Upper lobe of left lung (tissue), 6 donors: ENCODE measurements at regions not wholly inside any gene's neighbourhood (a gene's known extent, or its start where the extent isn't known, plus 50 kb on each side); places are given as distances from the start of the nearest gene placed in this dataset.

Source experiments
- ATAC-seq, 2 donors: fragments of 200-7000 bp; cut with Tn5 transposase; one replicate each; pipeline ENCODE4 v1.9.1; 2022; ENCODE audit warnings: mild to moderate bottlenecking in 2 of 2, moderate library complexity in 2 of 2; ENCODE audit not compliant: low FRiP score in 2 of 2
- DNase-seq, 2 donors: peaks; one replicate each; pipeline ENCODE4 v3.0.0-alpha.2; 2019 to 2020
- H3K27ac ChIP-seq, 4 donors: fragments of 200-600 bp; sonication (generic); one replicate each; pipeline ENCODE4 v1.5.1; 2016 to 2019
- H3K27me3 ChIP-seq, 4 donors: fragments of 200-600 bp; sonication (generic); one replicate each; pipeline ENCODE4 v1.5.1; 2017 to 2019
- H3K36me3 ChIP-seq, 4 donors: fragments of 200-600 bp; sonication (generic); one replicate each; pipeline ENCODE4 v1.5.1; 2016 to 2019
- H3K4me1 ChIP-seq, 4 donors: fragments of 200-600 bp; sonication (generic); one replicate each; pipeline ENCODE4 v1.5.1; 2018 to 2019
- H3K4me3 ChIP-seq, 4 donors: fragments of 200-600 bp; sonication (generic); one replicate each; pipeline ENCODE4 v1.5.1; 2017 to 2019; ENCODE audit warnings: mild to moderate bottlenecking in 2 of 4, moderate library complexity in 1 of 4
- H3K9me3 ChIP-seq, 4 donors: fragments of 200-600 bp; sonication (generic); one replicate each; pipeline ENCODE4 v1.5.1; 2018 to 2019
- CTCF ChIP-seq, 6 experiments: fragments of 450-650 bp in 4 of 6; fragments of 200-600 bp in 2 of 6; sonication (generic) in 2 of 6; IDR thresholded peaks; one replicate each; pipeline ENCODE4 v1.5.1; 2016 to 2019; ENCODE audit warnings: antibody characterized with exemption in 6 of 6
- EP300 ChIP-seq, 4 donors: sonication (generic); formaldehyde crosslinking; IDR thresholded peaks; one replicate each; pipeline ENCODE4 v1.5.1; 2017; ENCODE audit warnings: antibody characterized with exemption in 4 of 4, control low read depth in 2 of 4
- POLR2A ChIP-seq, 4 donors: fragments of 450-650 bp; IDR thresholded peaks; one replicate each; pipeline ENCODE4 v1.5.1; 2016 to 2017; ENCODE audit warnings: antibody characterized with exemption in 4 of 4, mild to moderate bottlenecking in 2 of 4
- POLR2AphosphoS5 ChIP-seq, 2 donors: sonication (generic); formaldehyde crosslinking; IDR thresholded peaks; one replicate each; pipeline ENCODE4 v1.5.1; 2017; ENCODE audit warnings: antibody characterized with exemption in 2 of 2
- WGBS, 2 donors: methylation state at CpG; one replicate each; pipeline ENCODE4 v1.1.5; 2017 to 2018; 5-methylcytosine and 5-hydroxymethylcytosine counted together
- donor health status: DM: no; HTN: no; CAD: no; lungs with moderate emphysema.
- donor health status: DM: no; HTN: yes; CAD: no; lungs with severe emphysema.

GRCh38 chr13:104422668-104423067 lies 1356.5 kb upstream of the SLC10A2 start:
- Histone ChIP-seq H3K4me1 (no peaks in the 10 kb centered on the region), H3K27ac (no peak overlapping the region), H3K27me3 (no peaks in the 10 kb centered on the region), H3K36me3 (no peaks in the 10 kb centered on the region), H3K4me3 (no peak overlapping the region), H3K9me3 (no peaks in the 10 kb centered on the region)
- no peak for TF ChIP-seq EP300 (IDR thresholded peaks at IDR 0.05)
- TF ChIP-seq POLR2A (IDR thresholded peaks at IDR 0.05) = no peak
- no peak for TF ChIP-seq CTCF (IDR thresholded peaks at IDR 0.05)
- no peak for TF ChIP-seq POLR2AphosphoS5 (IDR thresholded peaks at IDR 0.05)
- WGBS, 2 donors = 66 to 67% methylated on average over 4 of the region's 4 CpGs
- ATAC-seq (no peak), DNase-seq (no peak)

- ATAC-seq = no peak
- H3K4me3 ChIP-seq = no peak overlapping the region
- no peak overlapping the region for H3K27ac ChIP-seq
- H3K27me3 ChIP-seq = no peaks in the 10 kb centered on the region
- TF ChIP-seq EP300 (IDR thresholded peaks at IDR 0.05) (no peak), POLR2AphosphoS5 (IDR thresholded peaks at IDR 0.05) (no peak), POLR2A (IDR thresholded peaks at IDR 0.05) (no peak), CTCF (IDR thresholded peaks at IDR 0.05) (no peak)
- no peaks in the 10 kb centered on the region for H3K36me3 ChIP-seq
- H3K4me1 ChIP-seq = no peaks in the 10 kb centered on the region
- H3K9me3 ChIP-seq = no peaks in the 10 kb centered on the region
- WGBS, 2 donors = 87 to 93% methylated on average over 1 of the region's 1 CpG
- DNase-seq = no peak
These were observed 1350.8 kb upstream of the SLC10A2 start for GRCh38 chr13:104416973-104417372.

- DNase-seq (no peak), ATAC-seq (no peak)
- no peaks in the 10 kb centered on the region for H3K4me1 ChIP-seq
- H3K4me3 ChIP-seq = no peak overlapping the region
- TF ChIP-seq EP300 (IDR thresholded peaks at IDR 0.05) (no peak), CTCF (IDR thresholded peaks at IDR 0.05) (no peak), POLR2AphosphoS5 (IDR thresholded peaks at IDR 0.05) (no peak), POLR2A (IDR thresholded peaks at IDR 0.05) (no peak)
- 25 to 29% methylated on average over 4 of the region's 4 CpGs for WGBS, 2 donors
- no peaks in the 10 kb centered on the region for H3K36me3 ChIP-seq
- H3K9me3 ChIP-seq = no peaks in the 10 kb centered on the region
- H3K27me3 ChIP-seq = no peaks in the 10 kb centered on the region
- H3K27ac ChIP-seq = no peak overlapping the region
These were observed 1348.6 kb upstream of the SLC10A2 start for GRCh38 chr13:104414771-104415170.

GRCh38 chr13:104414181-104414580 lies 1348.0 kb upstream of the SLC10A2 start:
- 85 to 96% methylated on average over 2 of the region's 2 CpGs for WGBS, 2 donors
- TF ChIP-seq CTCF (IDR thresholded peaks at IDR 0.05) (no peak), POLR2AphosphoS5 (IDR thresholded peaks at IDR 0.05) (no peak)
- no peak for DNase-seq
- ATAC-seq = no peak
- Histone ChIP-seq H3K4me3 (no peak overlapping the region), H3K27me3 (no peaks in the 10 kb centered on the region), H3K4me1 (no peaks in the 10 kb centered on the region), H3K36me3 (no peaks in the 10 kb centered on the region), H3K9me3 (no peaks in the 10 kb centered on the region), H3K27ac (no peak overlapping the region)

- Histone ChIP-seq H3K27ac (no peak overlapping the region), H3K4me1 (no peaks in the 10 kb centered on the region), H3K9me3 (no peaks in the 10 kb centered on the region), H3K36me3 (no peaks in the 10 kb centered on the region), H3K27me3 (no peaks in the 10 kb centered on the region), H3K4me3 (no peak overlapping the region)
- ATAC-seq = no peak
- DNase-seq = no peak
- WGBS, 2 donors = 86 to 88% methylated on average over 5 of the region's 5 CpGs
- no peak for TF ChIP-seq CTCF (IDR thresholded peaks at IDR 0.05)
These were observed 1345.0 kb upstream of the SLC10A2 start for GRCh38 chr13:104411141-104411765.
